HepG2 (cell line): ENCODE measurements at regions not wholly inside any gene's neighbourhood (a gene's known extent, or its start where the extent isn't known, plus 50 kb on each side); places are given as distances from the start of the nearest gene placed in this dataset.

Source experiments
- ATAC-seq: fragments of 200-7000 bp; cut with Tn5 transposase; 3 replicates; pipeline ENCODE4 v1.9.1; 2020; ENCODE audit warnings: mild to moderate bottlenecking, moderate library complexity
- BruUV-seq: library from RNA; stranded (reverse); fragments of 400-500 nt; replicated peaks from 2 replicates; lab custom pipeline; 2021; lab: Mats Ljungman, UMichigan
- CTCF ChIA-PET: fragments of 300-600 bp; formaldehyde crosslinking; extraction: SDS; loops from one replicate; lab custom pipeline; 2021; ENCODE audit warnings: low total read pairs, inconsistent platforms, low intra/inter-chr PET ratio; lab: Yijun Ruan, JAX
- POLR2A ChIA-PET: fragments of 350-600 bp; sonication (Branson Sonifier 250); formaldehyde crosslinking; loops from one replicate; lab custom pipeline; 2020; ENCODE audit warnings: antibody characterized with exemption, inconsistent platforms; lab: Yijun Ruan, JAX
- DNase-seq: peaks from one replicate; pipeline ENCODE4 v3.0.0-alpha.2; 2015; ENCODE audit warnings: low spot score
- FAIRE-seq: peaks from 3 replicates; lab custom pipeline; 2011; peaks lifted over from hg19 to GRCh38; lab: Jason Lieb, UNC
- H2AFZ ChIP-seq: one replicate; pipeline ENCODE4 v1.6.1; 2011; ENCODE audit warnings: low read length, inconsistent platforms
- H3K27ac ChIP-seq: fragments of 300-600 bp; 3 replicates; pipeline ENCODE4 v1.8.0; 2011; ENCODE audit warnings: mixed run types, mild to moderate bottlenecking, mixed read lengths, low read length, inconsistent platforms; ENCODE audit not compliant: insufficient read depth; ENCODE audit errors: extremely low read length
- H3K27me3 ChIP-seq, 2 experiments: fragments of 200-600 bp in 1 of 2; 2 replicates in 1 of 2; 3 replicates in 1 of 2; pipeline versions ENCODE4 v1.6.0 to v1.8.0; 2011; ENCODE audit warnings: low read length in 2 of 2, mild to moderate bottlenecking in 2 of 2, moderate library complexity in 2 of 2, inconsistent platforms in 1 of 2; ENCODE audit not compliant: insufficient read depth in 2 of 2, control insufficient read depth in 1 of 2
- H3K36me3 ChIP-seq, 2 experiments: fragments of 200-600 bp in 1 of 2; replicated peaks in 1 of 2; 2 replicates in 1 of 2; 3 replicates in 1 of 2; pipeline versions ENCODE4 v1.5.1 to v1.8.0; 2011; ENCODE audit warnings: low read length in 2 of 2, inconsistent platforms in 1 of 2; ENCODE audit not compliant: insufficient read depth in 2 of 2, control insufficient read depth in 1 of 2
- H3K4me1 ChIP-seq: 2 replicates; pipeline ENCODE4 v1.5.1; 2012; ENCODE audit warnings: low read length, inconsistent platforms; ENCODE audit not compliant: insufficient read depth
- H3K4me2 ChIP-seq: 2 replicates; pipeline ENCODE4 v1.6.0; 2011; ENCODE audit warnings: low read depth, low read length, inconsistent platforms
- H3K4me3 ChIP-seq, 3 experiments: fragments of 200-600 bp in 1 of 3; sonication (generic), shearing (Covaris generic) in 1 of 3; replicated peaks in 1 of 3; 2 replicates each; pipeline ENCODE4 v1.5.1; 2011 to 2016; ENCODE audit warnings: low read length in 3 of 3, inconsistent platforms in 2 of 3, low read depth in 2 of 3, mild to moderate bottlenecking in 2 of 3, control low read depth in 1 of 3, mixed read lengths in 1 of 3; ENCODE audit not compliant: insufficient read depth in 1 of 3
- H3K79me2 ChIP-seq: one replicate; pipeline ENCODE4 v1.6.1; 2011; ENCODE audit warnings: low read length, inconsistent platforms; ENCODE audit not compliant: insufficient read depth
- H3K9ac ChIP-seq: 2 replicates; pipeline ENCODE4 v1.6.0; 2011; ENCODE audit warnings: mild to moderate bottlenecking, low read depth, low read length, inconsistent platforms; ENCODE audit not compliant: insufficient read depth
- H3K9me3 ChIP-seq: 2 replicates; pipeline ENCODE4 v1.5.1; 2012; ENCODE audit warnings: mild to moderate bottlenecking, low read length
- H4K20me1 ChIP-seq: 2 replicates; pipeline ENCODE4 v1.6.0; 2011; ENCODE audit warnings: inconsistent platforms, mild to moderate bottlenecking, low read length, moderate library complexity; ENCODE audit not compliant: insufficient read depth
- ADNP ChIP-seq: sonication (generic); formaldehyde crosslinking; IDR thresholded peaks from 2 replicates; pipeline ENCODE4 v1.4.0; 2020; ENCODE audit warnings: missing genetic modification reagents
- EZH2 ChIP-seq: conservative IDR thresholded peaks from 2 replicates; pipeline ENCODE4 v1.6.1; 2012; ENCODE audit warnings: mild to moderate bottlenecking, low read depth, low read length, moderate library complexity
- MBNL3 ChIP-seq: fragments of 250-450 bp; sonication (Bioruptor Pico); conservative IDR thresholded peaks from 2 replicates; pipeline ENCODE4 v1.8.0; 2022; ENCODE audit warnings: mild to moderate bottlenecking, inconsistent platforms
- NFIB ChIP-seq: sonication (generic); formaldehyde crosslinking; IDR thresholded peaks from 2 replicates; pipeline ENCODE4 v1.9.0; 2021; ENCODE audit warnings: missing genetic modification reagents, mild to moderate bottlenecking, borderline replicate concordance
- NR2C2 ChIP-seq: sonication (generic); formaldehyde crosslinking; IDR thresholded peaks from 2 replicates; pipeline ENCODE4 v1.4.0; 2020; ENCODE audit warnings: missing genetic modification reagents, mild to moderate bottlenecking, moderate library complexity, borderline replicate concordance
- SRSF1 ChIP-seq: fragments of 200-400 bp; formaldehyde crosslinking; optimal IDR thresholded peaks from 2 replicates; pipeline ENCODE3; 2017; ENCODE audit warnings: mild to moderate bottlenecking, low read depth, low read length, moderate library complexity
- ZFX ChIP-seq: sonication (generic); formaldehyde crosslinking; IDR thresholded peaks from 2 replicates; pipeline ENCODE4 v1.4.0; 2020; ENCODE audit warnings: mild to moderate bottlenecking, low read depth, missing genetic modification reagents, moderate library complexity
- ZNF414 ChIP-seq: sonication (generic); formaldehyde crosslinking; IDR thresholded peaks from 2 replicates; pipeline ENCODE4 v1.5.0; 2020; ENCODE audit warnings: missing genetic modification reagents
- WGBS: methylation state at CpG from one replicate; pipeline ENCODE4 v1.1.6; 2017; ENCODE audit warnings: low lambda C conversion rate; 5-methylcytosine and 5-hydroxymethylcytosine counted together
- in situ Hi-C: cut with HindIII; loops from 2 replicates; pipeline ENCODE4 v1.10.0; 2017; ENCODE audit warnings: low pct_unique_long_range_greater_than_20kb; ENCODE audit not compliant: extremely low pct_ligation_motif_present
- intact Hi-C: fragments of 100-400 bp; cut with micrococcal nuclease; formaldehyde crosslinking; loops from one replicate; pipeline ENCODE4 v1.10.0; 2022; ENCODE audit not compliant: unreplicated experiment
- TF ChIP-seq, protein P1 (sequence below): sonication (generic); formaldehyde crosslinking; IDR thresholded peaks from 2 replicates; pipeline ENCODE4 v1.4.0; 2020; ENCODE audit warnings: low read depth, mild to moderate bottlenecking, missing genetic modification reagents
- TF ChIP-seq, protein P2 (sequence below): sonication (generic); formaldehyde crosslinking; IDR thresholded peaks from 2 replicates; pipeline ENCODE4 v1.5.1; 2020; ENCODE audit warnings: mild to moderate bottlenecking, missing genetic modification reagents, borderline replicate concordance

GRCh38 chr20:51312480-51312783 lies 230.1 kb downstream of the NFATC2 start:
- Histone ChIP-seq H3K27me3 (peaks cover 6 to 48% of the 10 kb centered on the region in 2 experiments; a peak in 4 of 5 replicates), H3K4me2 (no peak overlapping the region), H3K4me3 (no peak overlapping the region), H3K36me3 (no peaks in the 10 kb centered on the region), H3K4me1 (no peaks in the 10 kb centered on the region), H3K9ac (no peak overlapping the region), H4K20me1 (no peaks in the 10 kb centered on the region), H3K27ac (no peak overlapping the region), H3K79me2 (no peaks in the 10 kb centered on the region), H3K9me3 (no peaks in the 10 kb centered on the region), H2AFZ (no peak overlapping the region)
- 5% methylated on average over 3 of the region's 3 CpGs for WGBS
- no peak for FAIRE-seq
- ATAC-seq: no peak
- CTCF ChIA-PET: no interaction called here
- POLR2A ChIA-PET: no interaction called here
- DNase-seq: no peak
- intact Hi-C loops (no loop called here), in situ Hi-C loops (loop anchor here (25.0 kb wide), 1 partner anchor 525 kb away; the partner anchor contains the start of gene BCAS4)
- BruUV-seq: no TSS peak
- TF ChIP-seq, protein P1, sequence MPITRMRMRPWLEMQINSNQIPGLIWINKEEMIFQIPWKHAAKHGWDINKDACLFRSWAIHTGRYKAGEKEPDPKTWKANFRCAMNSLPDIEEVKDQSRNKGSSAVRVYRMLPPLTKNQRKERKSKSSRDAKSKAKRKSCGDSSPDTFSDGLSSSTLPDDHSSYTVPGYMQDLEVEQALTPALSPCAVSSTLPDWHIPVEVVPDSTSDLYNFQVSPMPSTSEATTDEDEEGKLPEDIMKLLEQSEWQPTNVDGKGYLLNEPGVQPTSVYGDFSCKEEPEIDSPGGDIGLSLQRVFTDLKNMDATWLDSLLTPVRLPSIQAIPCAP (CRISPR knock-in tag): no peak
- TF ChIP-seq EZH2 (no peak), ZFX (CRISPR knock-in tag) (no peak)

- no peak for FAIRE-seq
- Histone ChIP-seq H2AFZ (no peak overlapping the region), H3K36me3 (no peaks in the 10 kb centered on the region), H3K27ac (no peak overlapping the region), H3K9me3 (no peaks in the 10 kb centered on the region), H3K4me1 (no peaks in the 10 kb centered on the region), H4K20me1 (no peaks in the 10 kb centered on the region), H3K79me2 (no peaks in the 10 kb centered on the region), H3K4me3 (no peak overlapping the region), H3K27me3 (peaks cover 6 to 51% of the 10 kb centered on the region in 2 experiments; a peak in 4 of 5 replicates), H3K4me2 (no peak overlapping the region), H3K9ac (no peak overlapping the region)
- intact Hi-C loops (no loop called here), in situ Hi-C loops (loop anchor here (25.0 kb wide), 1 partner anchor 525 kb away; the partner anchor contains the start of gene BCAS4)
- POLR2A ChIA-PET: no interaction called here
- no TSS peak for BruUV-seq
- CTCF ChIA-PET: no interaction called here
- 22% methylated on average over 12 of the region's 12 CpGs for WGBS
- no peak for DNase-seq
- no peak for ATAC-seq
- no peak for TF ChIP-seq ZNF414 (CRISPR knock-in tag)
- TF ChIP-seq NFIB: no peak
- no peak for TF ChIP-seq NR2C2 (CRISPR knock-in tag)
- TF ChIP-seq SRSF1: no peak
- no peak for TF ChIP-seq MBNL3 (CRISPR knock-in tag)
- TF ChIP-seq, protein P2, sequence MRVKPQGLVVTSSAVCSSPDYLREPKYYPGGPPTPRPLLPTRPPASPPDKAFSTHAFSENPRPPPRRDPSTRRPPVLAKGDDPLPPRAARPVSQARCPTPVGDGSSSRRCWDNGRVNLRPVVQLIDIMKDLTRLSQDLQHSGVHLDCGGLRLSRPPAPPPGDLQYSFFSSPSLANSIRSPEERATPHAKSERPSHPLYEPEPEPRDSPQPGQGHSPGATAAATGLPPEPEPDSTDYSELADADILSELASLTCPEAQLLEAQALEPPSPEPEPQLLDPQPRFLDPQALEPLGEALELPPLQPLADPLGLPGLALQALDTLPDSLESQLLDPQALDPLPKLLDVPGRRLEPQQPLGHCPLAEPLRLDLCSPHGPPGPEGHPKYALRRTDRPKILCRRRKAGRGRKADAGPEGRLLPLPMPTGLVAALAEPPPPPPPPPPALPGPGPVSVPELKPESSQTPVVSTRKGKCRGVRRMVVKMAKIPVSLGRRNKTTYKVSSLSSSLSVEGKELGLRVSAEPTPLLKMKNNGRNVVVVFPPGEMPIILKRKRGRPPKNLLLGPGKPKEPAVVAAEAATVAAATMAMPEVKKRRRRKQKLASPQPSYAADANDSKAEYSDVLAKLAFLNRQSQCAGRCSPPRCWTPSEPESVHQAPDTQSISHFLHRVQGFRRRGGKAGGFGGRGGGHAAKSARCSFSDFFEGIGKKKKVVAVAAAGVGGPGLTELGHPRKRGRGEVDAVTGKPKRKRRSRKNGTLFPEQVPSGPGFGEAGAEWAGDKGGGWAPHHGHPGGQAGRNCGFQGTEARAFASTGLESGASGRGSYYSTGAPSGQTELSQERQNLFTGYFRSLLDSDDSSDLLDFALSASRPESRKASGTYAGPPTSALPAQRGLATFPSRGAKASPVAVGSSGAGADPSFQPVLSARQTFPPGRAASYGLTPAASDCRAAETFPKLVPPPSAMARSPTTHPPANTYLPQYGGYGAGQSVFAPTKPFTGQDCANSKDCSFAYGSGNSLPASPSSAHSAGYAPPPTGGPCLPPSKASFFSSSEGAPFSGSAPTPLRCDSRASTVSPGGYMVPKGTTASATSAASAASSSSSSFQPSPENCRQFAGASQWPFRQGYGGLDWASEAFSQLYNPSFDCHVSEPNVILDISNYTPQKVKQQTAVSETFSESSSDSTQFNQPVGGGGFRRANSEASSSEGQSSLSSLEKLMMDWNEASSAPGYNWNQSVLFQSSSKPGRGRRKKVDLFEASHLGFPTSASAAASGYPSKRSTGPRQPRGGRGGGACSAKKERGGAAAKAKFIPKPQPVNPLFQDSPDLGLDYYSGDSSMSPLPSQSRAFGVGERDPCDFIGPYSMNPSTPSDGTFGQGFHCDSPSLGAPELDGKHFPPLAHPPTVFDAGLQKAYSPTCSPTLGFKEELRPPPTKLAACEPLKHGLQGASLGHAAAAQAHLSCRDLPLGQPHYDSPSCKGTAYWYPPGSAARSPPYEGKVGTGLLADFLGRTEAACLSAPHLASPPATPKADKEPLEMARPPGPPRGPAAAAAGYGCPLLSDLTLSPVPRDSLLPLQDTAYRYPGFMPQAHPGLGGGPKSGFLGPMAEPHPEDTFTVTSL: no peak
- TF ChIP-seq ADNP (CRISPR knock-in tag): no peak
Measured at GRCh38 chr20:51311636-51312479, 230.7 kb downstream of the NFATC2 start.
